Small intestine (tissue), 7 donors: ENCODE measurements at regions not wholly inside any gene's neighbourhood (a gene's known extent, or its start where the extent isn't known, plus 50 kb on each side); places are given as distances from the start of the nearest gene placed in this dataset.

Experiments used
- DNase-seq, 2 donors: peaks; one replicate each; pipeline versions ENCODE4 v3.0.0 to v3.0.0-alpha.2; 2013
- FAIRE-seq: peaks from 2 replicates; lab custom pipeline; 2012; peaks lifted over from hg19 to GRCh38; lab: Jason Lieb, UNC
- H3K27ac ChIP-seq, 3 donors: one replicate each; pipeline ENCODE4 v1.5.1; 2013; ENCODE audit warnings: low read length in 2 of 3, mild to moderate bottlenecking in 2 of 3, control low read depth in 1 of 3, inconsistent platforms in 1 of 3, low read depth in 1 of 3, moderate library complexity in 1 of 3
- H3K27me3 ChIP-seq, 3 donors: one replicate each; pipeline ENCODE4 v1.6.1; 2013; ENCODE audit warnings: low read length in 3 of 3, inconsistent platforms in 1 of 3; ENCODE audit not compliant: control insufficient read depth in 3 of 3, insufficient read depth in 3 of 3
- H3K36me3 ChIP-seq, 3 donors: one replicate each; pipeline ENCODE4 v1.6.1; 2013; ENCODE audit warnings: low read length in 3 of 3, inconsistent platforms in 1 of 3, low read depth in 1 of 3, mild to moderate bottlenecking in 1 of 3, moderate library complexity in 1 of 3; ENCODE audit not compliant: control insufficient read depth in 3 of 3, insufficient read depth in 2 of 3
- H3K4me1 ChIP-seq, 3 donors: one replicate each; pipeline ENCODE4 v1.6.1; 2013; ENCODE audit warnings: low read length in 2 of 3, inconsistent platforms in 1 of 3, low read depth in 1 of 3, mild to moderate bottlenecking in 1 of 3, moderate library complexity in 1 of 3; ENCODE audit not compliant: control insufficient read depth in 3 of 3, insufficient read depth in 2 of 3
- H3K4me3 ChIP-seq, 3 donors: one replicate each; pipeline ENCODE4 v1.5.1; 2013; ENCODE audit warnings: low read length in 3 of 3, control low read depth in 1 of 3, inconsistent platforms in 1 of 3, low read depth in 1 of 3, mild to moderate bottlenecking in 1 of 3, moderate library complexity in 1 of 3
- H3K9me3 ChIP-seq, 2 donors: one replicate each; pipeline ENCODE4 v1.6.1; 2013; ENCODE audit warnings: low read depth in 1 of 2, low read length in 1 of 2; ENCODE audit not compliant: control insufficient read depth in 2 of 2, insufficient read depth in 1 of 2
- WGBS, 3 donors: extraction: QIAGEN DNeasy Blood & Tissue Kit; methylation state at CpG; one replicate each; pipeline ENCODE4 v1.1.7; 2013; 5-methylcytosine and 5-hydroxymethylcytosine counted together
- donor health status: healthy with polysubstance abuse.
- donor health status: control.
- donor health status: control.
- donor health status: Bipolar disorder and iron deficiency.
- donor health status: healthy.

DNA sequence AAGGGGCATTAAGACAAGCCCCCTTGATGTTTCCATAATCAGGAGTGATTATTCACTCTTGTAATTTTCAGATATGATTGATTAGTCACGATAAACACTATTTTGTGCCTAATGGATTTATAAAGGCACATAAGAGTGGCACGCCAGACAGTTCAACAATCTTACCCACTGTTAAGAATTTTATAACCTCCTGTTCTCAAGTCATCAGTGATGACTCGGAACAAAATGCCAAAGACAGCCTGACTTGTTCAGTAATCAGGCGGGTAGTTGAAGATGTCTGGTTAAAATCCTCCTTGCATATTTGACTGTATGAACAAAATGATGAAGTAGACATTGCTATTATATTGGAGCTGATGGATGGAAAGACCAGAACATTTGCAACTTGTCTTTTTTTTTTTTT lies 212.1 kb upstream of the RMST start:
- FAIRE-seq, result no peak
- no peaks in the 10 kb centered on the region for H3K36me3 ChIP-seq
- 84 to 86% (median 86%) methylated on average over 4 of the region's 4 CpGs for WGBS, 3 donors
- no peaks in the 10 kb centered on the region for H3K27me3 ChIP-seq
- H3K4me1 ChIP-seq, result no peaks in the 10 kb centered on the region
- H3K4me3 ChIP-seq, result no peak overlapping the region
- no peaks in the 10 kb centered on the region for H3K9me3 ChIP-seq
- no peak overlapping the region for H3K27ac ChIP-seq
- no peak for DNase-seq

DNA sequence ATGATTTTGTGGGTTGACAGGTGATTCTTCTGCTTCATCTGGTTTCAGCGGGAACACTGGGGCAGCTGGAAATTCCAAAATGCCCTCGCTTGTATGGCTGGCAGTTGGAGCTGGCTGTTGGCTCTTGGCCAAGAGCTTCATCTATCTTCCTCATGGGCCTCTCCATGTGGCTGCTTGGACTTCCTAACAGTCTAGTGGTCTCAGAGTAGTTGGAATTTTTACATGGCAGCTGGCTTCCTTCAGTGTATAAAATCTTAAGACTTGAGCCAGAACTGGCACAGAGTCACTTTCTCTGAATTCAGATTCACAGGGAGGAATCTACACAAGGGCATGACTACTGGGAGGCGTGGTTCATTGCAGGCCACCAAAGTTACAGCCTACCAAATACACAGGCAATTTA lies 204.9 kb upstream of the RMST start:
- FAIRE-seq, result no peak
- Histone ChIP-seq H3K4me1 (no peaks in the 10 kb centered on the region), H3K27me3 (no peaks in the 10 kb centered on the region)

DNA sequence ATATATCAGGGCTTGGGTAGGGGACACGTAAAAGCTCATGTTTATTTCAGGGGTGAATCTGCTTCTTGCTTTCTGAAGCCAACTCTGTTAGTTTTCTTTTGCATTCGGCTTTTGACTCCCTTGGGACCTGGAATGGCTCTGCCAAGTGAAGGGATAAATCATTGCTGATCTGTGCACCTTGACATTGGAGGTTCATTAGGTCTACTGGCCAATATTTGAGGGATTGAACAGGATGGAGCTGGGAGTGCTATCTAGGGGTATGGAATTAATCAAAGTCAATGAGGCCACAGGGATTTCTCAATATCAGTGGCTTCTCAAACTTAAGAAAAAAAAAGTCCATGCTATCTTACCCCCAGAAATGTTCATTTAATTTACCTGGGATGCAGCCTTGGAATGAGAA lies 203.5 kb upstream of the RMST start:
- no peak for FAIRE-seq
- peaks cover 0 to 4% of the 10 kb centered on the region in 2 donors for H3K9me3 ChIP-seq
- H3K4me1 ChIP-seq, result no peaks in the 10 kb centered on the region
- no peak overlapping the region for H3K4me3 ChIP-seq
- no peak overlapping the region for H3K27ac ChIP-seq
- no peaks in the 10 kb centered on the region for H3K27me3 ChIP-seq
- DNase-seq, result no peak
- WGBS, 3 donors, result 71 to 78% (median 71%) methylated on average over 2 of the region's 2 CpGs
- no peaks in the 10 kb centered on the region for H3K36me3 ChIP-seq

More for the DNA sequence above, 204.9 kb upstream of the RMST start:
- no peak overlapping the region for H3K4me3 ChIP-seq
- DNase-seq, result no peak
- no peaks in the 10 kb centered on the region for H3K36me3 ChIP-seq
- H3K9me3 ChIP-seq, result no peaks in the 10 kb centered on the region
- 58 to 68% (median 67%) methylated on average over 3 of the region's 3 CpGs for WGBS, 3 donors
- H3K27ac ChIP-seq, result no peak overlapping the region

DNA sequence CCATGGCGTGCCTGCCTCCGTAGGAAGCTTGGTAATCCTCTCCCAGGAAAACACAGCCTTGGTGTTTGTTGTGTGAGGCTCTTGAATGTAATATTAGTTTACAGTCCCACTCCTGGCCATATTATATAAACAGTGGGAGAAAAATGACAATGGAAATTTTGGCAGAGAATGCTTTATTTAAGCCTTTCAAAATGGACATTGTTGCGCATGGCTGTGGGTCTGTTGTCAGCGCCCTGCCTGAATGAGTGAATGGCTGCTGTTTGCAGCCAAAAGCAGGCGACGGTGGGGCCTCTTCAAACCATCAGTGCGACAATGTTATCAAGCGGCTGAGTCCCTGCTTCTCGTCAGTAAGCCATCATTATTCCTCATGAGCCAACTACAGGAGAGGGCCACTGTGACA lies 201.8 kb upstream of the RMST start:
- H3K36me3 ChIP-seq, result no peaks in the 10 kb centered on the region
- 77 to 86% (median 82%) methylated on average over 9 of the region's 9 CpGs for WGBS, 3 donors
- FAIRE-seq (no peak), DNase-seq (no peak)
- H3K27ac ChIP-seq, result no peak overlapping the region
- H3K4me3 ChIP-seq, result no peak overlapping the region
- no peaks in the 10 kb centered on the region for H3K4me1 ChIP-seq
- H3K9me3 ChIP-seq, result peaks cover 0 to 4% of the 10 kb centered on the region in 2 donors
- no peaks in the 10 kb centered on the region for H3K27me3 ChIP-seq

DNA sequence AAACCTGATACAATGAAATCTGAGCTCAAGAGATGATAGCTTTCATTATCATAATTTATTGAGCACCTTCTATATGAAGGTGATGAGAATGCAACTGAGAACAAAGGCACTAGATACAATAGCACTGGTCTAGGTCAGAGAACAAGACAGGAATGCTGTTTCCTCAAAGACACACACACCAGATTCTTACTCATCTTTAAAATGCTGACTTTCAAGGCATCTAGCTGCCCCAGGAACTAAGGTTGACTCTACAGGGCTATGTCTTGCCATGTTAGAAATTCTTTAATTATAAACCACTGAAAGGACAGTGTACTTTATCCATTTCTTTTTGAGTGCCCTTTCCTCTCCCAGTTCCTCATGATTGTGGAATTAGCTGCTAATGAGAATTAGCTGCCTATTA lies 195.4 kb upstream of the RMST start:
- H3K4me1 ChIP-seq, result no peaks in the 10 kb centered on the region
- H3K9me3 ChIP-seq, result peaks cover 0 to 9% of the 10 kb centered on the region in 2 donors
- H3K36me3 ChIP-seq, result no peaks in the 10 kb centered on the region
- FAIRE-seq, result no peak
- no peak for DNase-seq
- H3K27me3 ChIP-seq, result no peaks in the 10 kb centered on the region
- H3K4me3 ChIP-seq, result no peak overlapping the region
- no peak overlapping the region for H3K27ac ChIP-seq

GRCh38 chr12:97267594-97268202 lies 194.9 kb upstream of the RMST start:
- Histone ChIP-seq H3K27me3 (no peaks in the 10 kb centered on the region), H3K4me1 (no peaks in the 10 kb centered on the region), H3K36me3 (no peaks in the 10 kb centered on the region), H3K4me3 (no peak overlapping the region), H3K27ac (no peak overlapping the region), H3K9me3 (peaks cover 0 to 11% of the 10 kb centered on the region in 2 donors)
- no peak for FAIRE-seq
- WGBS, 3 donors, result 49 to 57% (median 49%) methylated on average over 3 of the region's 3 CpGs
- no peak for DNase-seq

DNA sequence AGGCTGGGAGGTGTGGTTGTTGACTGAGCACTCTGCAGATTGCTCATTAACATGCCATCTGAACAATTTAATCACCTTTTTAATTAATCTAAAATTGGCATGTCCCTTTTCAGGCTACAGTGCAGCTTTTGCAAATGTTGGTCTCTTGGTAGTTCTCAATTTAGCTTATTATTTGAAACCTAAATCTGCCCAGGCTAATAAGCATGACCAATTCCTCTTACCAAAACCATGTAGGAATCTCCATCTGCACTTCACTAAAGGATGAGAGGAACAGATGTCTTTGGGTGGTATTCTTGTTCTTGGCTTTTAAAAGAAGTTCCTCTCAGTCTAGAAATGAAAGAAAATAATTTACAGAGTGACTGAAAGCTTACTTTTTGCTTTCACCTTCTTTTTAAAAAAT lies 190.1 kb upstream of the RMST start:
- DNase-seq, result no peak
- H3K27me3 ChIP-seq, result no peaks in the 10 kb centered on the region
- H3K9me3 ChIP-seq, result peaks cover 0 to 7% of the 10 kb centered on the region in 2 donors
- H3K4me1 ChIP-seq, result peaks cover 0 to 2% (median 0%) of the 10 kb centered on the region in 3 donors
- H3K36me3 ChIP-seq, result no peaks in the 10 kb centered on the region
- no peak for FAIRE-seq
- no peak overlapping the region for H3K4me3 ChIP-seq
- no peak overlapping the region for H3K27ac ChIP-seq

- DNase-seq, result no peak
- no peaks in the 10 kb centered on the region for H3K36me3 ChIP-seq
- peaks cover 0 to 7% of the 10 kb centered on the region in 2 donors for H3K9me3 ChIP-seq
- 56 to 66% (median 65%) methylated on average over 2 of the region's 2 CpGs for WGBS, 3 donors
- H3K27me3 ChIP-seq, result no peaks in the 10 kb centered on the region
- H3K27ac ChIP-seq, result no peak overlapping the region
- H3K4me3 ChIP-seq, result no peak overlapping the region
- peaks cover 0 to 2% (median 0%) of the 10 kb centered on the region in 3 donors for H3K4me1 ChIP-seq
- no peak for FAIRE-seq
These were observed 188.2 kb upstream of the RMST start for GRCh38 chr12:97274386-97274785.

DNA sequence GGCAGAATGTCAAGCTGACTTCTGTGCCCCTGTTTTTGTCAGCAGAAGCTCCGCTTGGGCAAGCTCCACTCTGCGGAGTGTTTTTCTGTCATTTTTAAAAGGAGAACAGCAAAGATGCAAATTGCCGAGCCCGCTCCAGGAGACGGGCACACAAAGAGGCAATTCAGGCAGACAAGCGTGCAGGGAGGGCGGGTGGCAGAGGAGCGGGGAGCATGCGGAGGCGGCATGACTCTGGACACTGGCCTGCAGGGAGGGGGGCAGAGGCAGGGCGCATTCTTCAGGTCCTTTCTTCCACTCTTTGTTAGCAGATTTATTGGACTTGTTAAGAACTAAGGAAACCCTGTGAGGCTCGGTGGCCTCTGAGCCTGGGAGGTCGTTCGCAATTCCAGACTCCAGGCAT lies 187.3 kb upstream of the RMST start:
- DNase-seq, result peak in 1 of 2 donors; percentile 11
- no peak for FAIRE-seq
- no peak overlapping the region for H3K27ac ChIP-seq
- H3K4me3 ChIP-seq, result no peak overlapping the region
- no peaks in the 10 kb centered on the region for H3K36me3 ChIP-seq
- H3K27me3 ChIP-seq, result no peaks in the 10 kb centered on the region
- peaks cover 0 to 7% of the 10 kb centered on the region in 2 donors for H3K9me3 ChIP-seq
- H3K4me1 ChIP-seq, result peaks cover 0 to 2% (median 0%) of the 10 kb centered on the region in 3 donors
- WGBS, 3 donors, result 24 to 27% (median 25%) methylated on average over 14 of the region's 14 CpGs
